ENCODE measurements at regions not wholly inside any gene's neighbourhood (a gene's known extent, or its start where the extent isn't known, plus 50 kb on each side); places are given as distances from the start of the nearest gene placed in this dataset.

DNA sequence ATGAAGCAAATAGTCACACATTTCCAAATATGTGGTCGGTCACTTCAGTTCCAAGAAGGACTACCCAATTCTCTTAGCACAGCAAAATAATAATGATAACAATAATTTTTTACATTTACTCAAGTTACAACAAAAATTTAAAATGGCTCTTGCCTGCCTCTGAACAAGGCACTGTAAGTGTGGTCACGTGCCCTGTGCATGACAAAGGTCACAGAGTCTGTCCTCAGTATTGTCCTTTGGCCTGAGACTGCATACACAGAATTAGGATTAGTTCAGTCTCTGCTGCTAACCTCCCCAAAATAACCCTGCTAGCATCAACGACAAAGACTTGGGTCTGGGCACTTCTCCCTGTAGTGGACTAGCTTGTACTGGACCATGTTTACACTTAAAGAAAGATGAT is 297.1 kb upstream of the DUSP10 start:
- DNase-seq (ENCODE audit: low read depth) = no peak

DNA sequence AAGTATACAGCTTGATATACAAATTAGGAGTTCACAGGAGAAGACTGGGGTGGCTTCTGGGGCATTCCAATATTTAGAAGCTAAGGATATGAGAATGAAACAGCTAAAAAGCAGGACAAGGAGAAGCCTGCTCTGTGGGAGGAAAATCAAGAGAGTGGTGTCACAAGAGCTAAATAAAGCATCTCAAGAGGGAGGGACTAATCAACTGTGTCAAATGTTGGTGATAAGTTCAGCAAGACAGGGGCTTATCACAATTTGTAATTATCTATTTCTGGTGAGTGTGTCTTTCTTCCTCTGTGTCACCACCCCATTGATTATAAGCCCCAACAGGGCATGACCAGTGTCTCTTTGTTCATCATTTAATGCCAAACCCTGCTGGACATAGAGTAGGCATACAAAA is 295.8 kb upstream of the DUSP10 start:
- no peak for DNase-seq (ENCODE audit: low read depth)

DNA sequence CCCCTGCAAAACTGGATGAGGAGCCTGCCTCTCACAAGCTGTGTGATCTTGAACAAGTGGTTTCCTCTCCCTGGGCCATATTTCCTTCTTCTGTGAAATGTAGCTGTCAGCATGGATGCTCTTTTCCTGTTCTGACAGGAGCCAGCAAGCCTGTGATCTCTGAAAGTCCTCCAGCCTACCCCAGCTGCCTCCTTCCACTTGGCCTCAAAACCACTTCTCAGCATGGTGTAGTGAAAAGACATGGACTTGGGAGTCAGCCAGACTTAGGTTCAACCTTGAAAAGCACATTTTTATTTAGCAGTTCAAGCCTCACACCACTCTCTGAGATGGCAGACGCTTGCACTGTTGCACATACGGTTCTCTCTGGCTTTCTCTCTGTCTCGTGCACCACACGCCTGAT is 292.9 kb upstream of the DUSP10 start:
- no peak for DNase-seq (ENCODE audit: low read depth)

- no peak for DNase-seq (ENCODE audit: low read depth)
These were observed 291.6 kb upstream of the DUSP10 start for GRCh38 chr1:222033450-222033849.

DNA sequence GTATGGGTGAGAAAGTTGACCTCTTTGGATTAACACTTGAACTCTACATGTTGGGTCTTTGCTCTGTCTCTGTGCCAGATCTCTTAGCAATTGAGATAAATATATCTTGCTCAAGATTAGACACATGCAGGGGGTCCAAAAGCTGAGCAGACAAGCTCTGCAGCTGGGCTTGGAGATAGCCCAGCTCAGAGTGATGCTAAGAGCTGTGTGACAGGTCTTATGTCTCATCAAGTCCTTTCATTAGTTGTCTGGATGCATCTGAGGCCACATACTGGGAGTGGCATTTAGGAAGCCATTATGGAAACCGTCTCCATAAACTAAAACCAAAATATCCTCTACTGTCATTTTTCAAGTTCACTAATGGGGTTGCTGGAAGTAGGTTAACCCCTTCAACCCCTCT is 289.4 kb upstream of the DUSP10 start:
- no peak for DNase-seq (ENCODE audit: low read depth)

DNA sequence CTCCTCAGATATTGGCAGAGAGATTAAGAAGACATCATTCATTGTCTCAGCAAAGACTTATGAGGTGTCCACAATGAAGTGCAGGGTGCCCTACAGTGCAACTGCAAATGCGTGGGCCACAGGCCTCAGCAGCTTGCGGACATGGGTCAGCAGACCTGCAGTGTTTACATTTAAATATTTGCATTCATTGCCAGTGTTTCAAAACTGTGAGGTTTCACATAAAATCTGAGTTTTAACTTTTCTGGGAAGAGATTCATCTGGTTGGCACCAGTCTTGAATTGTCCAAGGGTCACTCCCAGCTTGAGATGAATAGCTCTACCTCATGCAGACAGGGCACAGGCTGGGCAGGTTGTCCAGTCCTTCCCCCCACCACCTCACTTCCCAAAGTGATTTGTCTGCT is 286.8 kb upstream of the DUSP10 start:
- DNase-seq (ENCODE audit: low read depth) = no peak

- DNase-seq (ENCODE audit: low read depth) = no peak
These were observed 286.2 kb upstream of the DUSP10 start for GRCh38 chr1:222028116-222028515.

GRCh38 chr1:222026280-222026679 is 284.4 kb upstream of the DUSP10 start:
- no peak for DNase-seq (ENCODE audit: low read depth)

DNA sequence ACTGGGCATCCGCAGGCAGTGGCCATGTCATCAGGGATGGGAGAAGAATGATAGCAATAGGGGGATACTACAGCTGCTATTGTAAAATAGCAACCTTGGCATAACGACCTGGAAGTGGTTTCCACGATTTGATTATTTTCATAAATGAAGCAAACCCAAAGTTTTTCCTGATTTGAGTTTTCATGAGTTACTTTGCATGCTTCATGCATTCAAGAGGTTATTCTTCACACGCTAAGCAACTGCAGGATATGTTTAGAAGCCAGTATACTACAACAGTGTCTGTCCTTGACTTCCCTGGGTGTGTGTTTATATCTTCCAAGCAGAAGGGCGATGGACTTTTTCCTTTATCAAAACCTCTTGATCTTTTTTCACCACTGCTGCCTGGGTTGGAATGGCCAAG is 281.1 kb upstream of the DUSP10 start:
- no peak for DNase-seq (ENCODE audit: low read depth)

DNA sequence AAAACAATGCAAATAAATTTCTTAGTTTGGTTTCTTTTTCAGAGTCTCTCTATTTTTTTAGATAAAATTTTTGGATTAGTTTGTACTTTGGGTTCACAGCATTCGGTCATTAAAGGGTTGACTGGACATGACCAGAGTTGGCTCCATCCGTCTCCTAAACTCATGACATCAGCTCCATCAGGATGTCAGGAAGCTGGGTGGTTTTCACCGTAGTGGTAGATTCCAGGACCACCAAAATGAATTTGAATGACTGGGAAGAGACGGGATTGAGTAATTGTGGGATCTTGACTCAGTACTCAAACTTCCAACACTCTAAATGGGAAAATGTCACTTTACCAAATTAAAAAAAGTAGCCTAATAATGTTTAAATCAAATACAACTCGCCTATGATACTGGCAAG is 279.2 kb upstream of the DUSP10 start:
- no peak for DNase-seq (ENCODE audit: low read depth)

GRCh38 chr1:222020553-222020952 is 278.7 kb upstream of the DUSP10 start:
- no peak for DNase-seq (ENCODE audit: low read depth)

GRCh38 chr1:222019029-222019428 is 277.1 kb upstream of the DUSP10 start:
- DNase-seq (ENCODE audit: low read depth) = no peak

DNA sequence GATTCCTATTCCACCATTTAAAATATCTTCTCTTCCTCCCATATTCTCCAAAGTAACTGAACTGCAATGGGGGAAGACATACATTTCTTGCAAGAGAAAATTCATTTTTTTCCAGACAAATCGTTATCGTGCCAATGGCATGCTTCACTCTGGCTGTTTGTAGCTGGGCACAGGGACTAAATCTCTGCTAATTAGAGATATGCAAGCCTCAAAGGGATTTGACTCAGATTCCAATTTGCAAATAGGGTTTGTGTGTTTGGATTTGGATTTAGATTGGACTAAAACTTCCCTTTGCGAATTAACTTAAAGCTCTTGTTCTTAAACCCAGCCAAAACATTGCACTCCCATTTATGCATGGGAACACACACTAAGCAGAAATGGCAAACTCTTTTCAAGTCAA is 276.2 kb upstream of the DUSP10 start:
- DNase-seq (ENCODE audit: low read depth) = no peak

DNA sequence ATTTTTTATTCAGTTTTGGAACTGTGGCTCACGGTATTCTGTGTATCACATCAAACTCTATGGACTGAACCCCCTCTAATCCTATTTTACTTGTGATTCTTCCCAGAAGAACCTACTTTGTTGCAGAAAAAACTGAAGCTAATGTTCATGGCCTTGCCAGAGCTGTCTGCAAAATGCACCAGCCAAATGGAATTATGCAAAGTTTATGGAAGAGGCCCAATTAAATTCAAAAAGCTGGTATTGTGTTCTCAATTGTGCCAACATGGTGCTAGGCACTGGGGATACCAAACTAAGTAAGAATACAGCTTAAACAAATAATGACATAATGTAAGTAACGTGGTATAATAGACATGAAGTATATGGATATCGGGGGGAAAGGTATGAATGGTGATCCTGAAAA is 273.8 kb upstream of the DUSP10 start:
- DNase-seq (ENCODE audit: low read depth) = no peak

DNA sequence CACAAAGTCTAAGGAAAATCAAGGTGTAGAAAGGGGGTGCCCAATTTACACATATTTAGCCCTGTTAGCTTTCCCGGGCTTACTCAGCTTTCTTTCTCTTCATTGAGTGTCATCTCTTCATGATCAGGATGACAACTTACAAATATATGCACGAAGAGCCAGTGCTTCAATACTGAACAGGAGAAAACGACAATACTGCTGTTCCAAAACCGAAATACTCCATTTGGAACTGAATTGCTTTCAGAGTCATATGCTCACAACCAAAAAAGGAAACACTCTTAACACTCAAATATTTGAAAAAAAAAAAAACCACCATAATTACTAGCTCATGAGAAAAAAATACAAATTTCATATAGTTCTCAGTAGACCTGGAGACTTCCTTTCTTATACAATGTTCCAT is 272.1 kb upstream of the DUSP10 start:
- no peak for DNase-seq (ENCODE audit: low read depth)

- DNase-seq (ENCODE audit: low read depth) = no peak
These were observed 270.9 kb upstream of the DUSP10 start for GRCh38 chr1:222012816-222013215.

DNA sequence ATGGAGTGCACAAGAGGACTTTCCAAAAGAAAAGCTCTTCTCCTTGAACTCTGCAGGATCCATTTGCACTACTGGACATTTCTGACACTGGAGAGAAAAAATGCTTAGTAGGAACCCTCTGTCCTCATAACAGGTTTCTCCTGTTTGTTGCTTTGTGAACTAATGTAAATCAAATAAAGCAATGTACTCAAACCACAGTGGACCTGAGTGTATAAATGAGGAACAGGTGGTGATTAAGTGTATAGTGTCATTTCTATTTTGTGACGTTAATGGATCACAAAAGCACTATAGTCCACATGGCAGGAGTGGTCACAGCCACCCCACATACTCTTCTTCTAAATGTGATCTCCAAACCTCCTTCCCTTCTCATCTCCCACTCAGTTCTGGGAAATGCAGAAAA is 268.4 kb upstream of the DUSP10 start:
- no peak for DNase-seq (ENCODE audit: low read depth)

DNA sequence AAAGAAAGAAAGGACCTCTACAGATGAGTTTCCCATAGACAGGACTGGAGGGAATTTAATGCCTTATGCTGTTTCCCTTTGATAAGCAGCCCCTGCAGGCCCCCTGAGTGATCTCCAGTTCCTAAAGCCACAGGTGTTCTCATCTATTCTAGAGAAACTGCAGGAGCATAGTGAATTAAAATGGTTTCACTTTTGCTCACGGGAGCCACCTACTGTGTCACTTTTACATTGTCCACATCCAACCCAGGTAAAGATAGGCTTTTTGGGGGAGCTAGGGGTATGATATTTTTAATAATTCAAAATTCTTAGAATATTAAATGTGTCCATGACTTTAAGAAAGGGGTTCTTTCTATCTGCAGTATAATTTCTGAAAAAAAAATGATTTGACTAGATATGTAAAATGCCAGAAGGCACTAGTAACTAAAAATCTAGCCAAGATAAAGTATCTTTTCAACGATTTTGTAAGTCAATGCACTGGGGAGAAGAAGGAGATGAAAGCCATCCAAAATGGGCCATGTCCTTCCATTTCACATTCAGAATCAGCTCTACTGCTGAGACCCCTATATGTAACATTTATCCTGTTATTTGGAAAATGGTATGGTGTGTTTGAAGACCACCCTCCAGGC is 267.3 kb upstream of the DUSP10 start:
- no peak for DNase-seq (ENCODE audit: low read depth)

DNA sequence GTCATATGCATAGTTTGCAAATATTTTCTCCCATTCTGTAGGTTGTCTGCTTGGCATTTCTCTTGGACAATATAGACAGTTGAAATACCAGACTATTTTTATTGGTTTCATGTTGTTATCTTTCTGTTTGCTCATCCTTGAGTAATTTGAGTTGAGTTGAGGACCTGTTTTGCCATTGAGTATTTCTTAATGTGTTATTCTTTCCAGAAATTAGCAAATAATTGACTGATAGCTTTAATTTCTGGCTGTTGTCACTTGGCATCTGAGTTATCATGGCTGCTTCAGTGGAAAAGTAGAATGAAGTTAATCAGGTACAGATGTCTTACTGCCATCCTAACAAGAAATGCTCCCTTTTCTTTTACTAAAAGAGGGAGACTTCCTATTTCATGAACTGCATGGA is 264.8 kb upstream of the DUSP10 start:
- DNase-seq (ENCODE audit: low read depth) = no peak

- no peak for DNase-seq (ENCODE audit: low read depth)
These were observed 262.9 kb upstream of the DUSP10 start for GRCh38 chr1:222004784-222005183.

DNA sequence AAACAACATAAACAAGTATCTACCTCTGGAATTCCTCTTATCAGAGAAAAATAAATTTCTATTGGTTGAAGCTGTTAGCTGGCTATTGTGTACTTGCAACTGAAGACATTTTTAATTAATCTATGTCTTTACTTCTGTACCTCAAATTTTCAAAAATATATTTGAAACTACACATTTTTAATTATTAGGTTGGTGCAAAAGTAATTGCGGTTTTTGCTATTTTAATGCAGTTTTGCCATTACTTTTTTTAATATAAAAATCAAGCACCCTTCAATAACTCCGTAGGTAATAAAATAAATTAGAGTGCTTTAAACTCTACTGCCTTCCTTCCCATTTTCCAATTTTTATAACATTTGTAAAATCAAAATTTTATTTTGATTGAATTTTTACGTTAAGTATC is 262.1 kb upstream of the DUSP10 start:
- no peak for DNase-seq (ENCODE audit: low read depth)

- no peak for DNase-seq (ENCODE audit: low read depth)
These were observed 260.6 kb upstream of the DUSP10 start for GRCh38 chr1:222002503-222002902.

DNA sequence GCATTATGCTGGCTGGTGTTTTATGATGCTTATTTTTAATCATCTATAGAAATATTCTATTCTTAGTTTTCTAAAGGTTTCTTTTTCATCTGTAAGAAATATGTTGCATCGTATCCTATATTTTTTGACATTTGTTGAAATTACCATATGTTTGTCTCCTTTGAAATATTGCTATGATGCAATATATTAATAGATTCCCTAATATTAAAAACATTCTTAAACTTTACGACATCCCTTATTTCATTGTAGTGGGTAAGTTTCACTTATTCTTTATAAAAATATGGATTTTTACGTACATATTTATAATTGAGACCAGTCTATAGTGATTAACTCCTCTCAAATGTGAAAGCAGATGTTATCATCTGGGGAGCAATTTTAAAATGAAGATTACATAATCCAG is 258.2 kb upstream of the DUSP10 start:
- no peak for DNase-seq (ENCODE audit: low read depth)

DNA sequence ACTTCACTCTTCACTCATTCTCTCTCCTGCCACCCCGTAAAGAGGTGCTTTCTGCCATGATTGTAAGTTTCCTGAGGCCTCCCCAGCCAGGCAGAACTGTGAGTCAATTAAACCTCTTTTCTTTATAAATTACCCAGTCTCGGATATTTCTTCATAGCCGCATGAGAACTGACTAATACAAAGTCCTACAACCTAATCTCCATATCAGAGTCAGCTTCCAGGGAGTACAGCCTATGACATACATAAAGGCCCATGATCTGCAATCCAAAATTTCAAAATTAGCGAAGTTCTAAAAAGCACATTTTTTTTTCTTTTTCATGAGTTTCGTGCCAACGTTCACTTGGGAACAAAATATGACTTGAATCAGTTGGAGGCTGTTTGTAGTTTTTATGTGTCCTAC is 256.9 kb upstream of the DUSP10 start:
- no peak for DNase-seq (ENCODE audit: low read depth)

DNA sequence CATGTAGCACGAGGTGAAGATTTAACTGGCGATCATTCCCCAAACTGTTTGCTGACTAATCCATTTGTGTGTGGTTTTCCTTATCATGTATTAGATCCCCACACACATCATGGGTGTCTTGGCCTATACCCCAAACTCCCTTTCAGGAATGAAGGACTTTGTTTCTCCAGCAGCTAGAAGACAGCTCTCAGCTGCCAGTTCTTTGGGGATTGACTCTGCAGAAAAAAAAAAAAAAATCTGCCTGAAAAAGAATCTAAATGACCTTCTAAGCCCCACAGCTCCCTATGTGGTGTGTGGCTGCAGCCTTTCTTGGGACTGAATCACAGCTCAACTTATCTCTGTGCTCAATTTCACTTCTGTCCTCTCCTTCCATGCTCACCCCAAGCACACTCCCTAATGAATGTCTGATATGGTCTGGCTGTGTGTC is 256.3 kb upstream of the DUSP10 start:
- DNase-seq (ENCODE audit: low read depth) = no peak

Measured in HS-27A (cell line).